Tibial artery (tissue), 4 donors: ENCODE measurements at regions not wholly inside any gene's neighbourhood (a gene's known extent, or its start where the extent isn't known, plus 50 kb on each side); places are given as distances from the start of the nearest gene placed in this dataset.
"Not testable (repeated sequence)": the region's sequence is repeated elsewhere in the genome, so short reads cannot be mapped to it uniquely, and the experiment has no call there.

ENCODE experiments used
- DNase-seq, 2 donors: peaks; one replicate each; pipeline ENCODE4 v3.0.0-alpha.2; 2019
- H3K27ac ChIP-seq, 2 donors: fragments of 200-600 bp; sonication (generic) in 1 of 2; 1 replicate in 1 of 2; 2 replicates in 1 of 2; pipeline ENCODE4 v1.5.1; 2018 to 2019; ENCODE audit warnings: mild to moderate bottlenecking in 1 of 2
- H3K27me3 ChIP-seq, 2 donors: fragments of 200-600 bp; sonication (generic) in 1 of 2; one replicate each; pipeline versions ENCODE4 v1.5.1 to v1.6.0; 2016 to 2019
- H3K36me3 ChIP-seq, 3 donors: fragments of 200-600 bp; sonication (generic) in 2 of 3; one replicate each; pipeline ENCODE4 v1.5.1; 2016 to 2019; ENCODE audit warnings: mild to moderate bottlenecking in 2 of 3
- H3K4me1 ChIP-seq, 4 donors: fragments of 200-600 bp; sonication (generic) in 2 of 4; 1 replicate in 3 of 4; 2 replicates in 1 of 4; pipeline ENCODE4 v1.5.1; 2016 to 2019
- H3K4me3 ChIP-seq, 2 donors: fragments of 200-600 bp; sonication (generic) in 1 of 2; 1 replicate in 1 of 2; 2 replicates in 1 of 2; pipeline ENCODE4 v1.5.1; 2018 to 2019; ENCODE audit warnings: mild to moderate bottlenecking in 2 of 2
- H3K9me3 ChIP-seq, 3 donors: fragments of 200-600 bp; sonication (generic) in 1 of 3; one replicate each; pipeline ENCODE4 v1.5.1; 2016 to 2019
- CTCF ChIP-seq, 2 experiments: fragments of 200-600 bp in 1 of 2; fragments of 450-650 bp in 1 of 2; IDR thresholded peaks; one replicate each; pipeline ENCODE4 v1.5.1; 2017 to 2019; ENCODE audit warnings: antibody characterized with exemption in 2 of 2, mild to moderate bottlenecking in 1 of 2, moderate library complexity in 1 of 2
- intact Hi-C: fragments of 100-400 bp; cut with DNase I; formaldehyde crosslinking; loops from one replicate; pipeline ENCODE4 v1.15.0; 2023; ENCODE audit warnings: low total_unique reads

GRCh38 chr2:78154586-78154985 lies 632.4 kb upstream of the LRRTM4 start:
- Histone ChIP-seq H3K27ac (no peak overlapping the region), H3K4me1 (no peaks in the 10 kb centered on the region), H3K9me3 (no peaks in the 10 kb centered on the region), H3K36me3 (no peaks in the 10 kb centered on the region), H3K4me3 (no peak overlapping the region), H3K27me3 (no peaks in the 10 kb centered on the region)
- intact Hi-C loops = no loop called here
- no peak for TF ChIP-seq CTCF (IDR thresholded peaks at IDR 0.05)
- no peak for DNase-seq

- Histone ChIP-seq H3K4me3 (no peak overlapping the region), H3K9me3 (no peaks in the 10 kb centered on the region), H3K27me3 (no peaks in the 10 kb centered on the region), H3K36me3 (no peaks in the 10 kb centered on the region), H3K4me1 (no peaks in the 10 kb centered on the region), H3K27ac (no peak overlapping the region)
- DNase-seq = no peak
- TF ChIP-seq CTCF (IDR thresholded peaks at IDR 0.05) = no peak
- intact Hi-C loops = no loop called here
Observed at GRCh38 chr2:78162202-78162601, 640.0 kb upstream of the LRRTM4 start.

- H3K9me3 ChIP-seq, intact Hi-C loops, H3K4me3 ChIP-seq, H3K27ac ChIP-seq, DNase-seq, H3K36me3 ChIP-seq, H3K27me3 ChIP-seq, H3K4me1 ChIP-seq: not testable (repeated sequence)
Observed at GRCh38 chr2:78172157-78172556, 650.0 kb upstream of the LRRTM4 start.

GRCh38 chr2:78175645-78176044 lies 653.5 kb upstream of the LRRTM4 start:
- Histone ChIP-seq H3K36me3 (no peaks in the 10 kb centered on the region), H3K27ac (no peak overlapping the region), H3K4me3 (no peak overlapping the region), H3K4me1 (no peaks in the 10 kb centered on the region), H3K9me3 (no peaks in the 10 kb centered on the region), H3K27me3 (no peaks in the 10 kb centered on the region)
- DNase-seq = no peak
- TF ChIP-seq CTCF (IDR thresholded peaks at IDR 0.05) = no peak
- intact Hi-C loops = no loop called here

GRCh38 chr2:78201064-78201575 lies 678.9 kb upstream of the LRRTM4 start:
- DNase-seq = no peak

GRCh38 chr2:78202366-78202765 lies 680.2 kb upstream of the LRRTM4 start:
- Histone ChIP-seq H3K27ac (no peak overlapping the region), H3K4me3 (no peak overlapping the region)

More at GRCh38 chr2:78201064-78201575, 678.9 kb upstream of the LRRTM4 start:
- no peak overlapping the region for H3K4me3 ChIP-seq
- intact Hi-C loops = no loop called here
- no peaks in the 10 kb centered on the region for H3K4me1 ChIP-seq
- H3K36me3 ChIP-seq = no peaks in the 10 kb centered on the region
- H3K9me3 ChIP-seq = no peaks in the 10 kb centered on the region
- no peak for TF ChIP-seq CTCF (IDR thresholded peaks at IDR 0.05)
- no peaks in the 10 kb centered on the region for H3K27me3 ChIP-seq
- H3K27ac ChIP-seq = no peak overlapping the region

More at GRCh38 chr2:78202366-78202765, 680.2 kb upstream of the LRRTM4 start:
- no peak for DNase-seq
- intact Hi-C loops = no loop called here
- Histone ChIP-seq H3K27me3 (no peaks in the 10 kb centered on the region), H3K36me3 (no peaks in the 10 kb centered on the region), H3K9me3 (no peaks in the 10 kb centered on the region), H3K4me1 (no peaks in the 10 kb centered on the region)
- no peak for TF ChIP-seq CTCF (IDR thresholded peaks at IDR 0.05)
